ENCODE measurements at regions not wholly inside any gene's neighbourhood (a gene's known extent, or its start where the extent isn't known, plus 50 kb on each side); places are given as distances from the start of the nearest gene placed in this dataset.

DNA sequence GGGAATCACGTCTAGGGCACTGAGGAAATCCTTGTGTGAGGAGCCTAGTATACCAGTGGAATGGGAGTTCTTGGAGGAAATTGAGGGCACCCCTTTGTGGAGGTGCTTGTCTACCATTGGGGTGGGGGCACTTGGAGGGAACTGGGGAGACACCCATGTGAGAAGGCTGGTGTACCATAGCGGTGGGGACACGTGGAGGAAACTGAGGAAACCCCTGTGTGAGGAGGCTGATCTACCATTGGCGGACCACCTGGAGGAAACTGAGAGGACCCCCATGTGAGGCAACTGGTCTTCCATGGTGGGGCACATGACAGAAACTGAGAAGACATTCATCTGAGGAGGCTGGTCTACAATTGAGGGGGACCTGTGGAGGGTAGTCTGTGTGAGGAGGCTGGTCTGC is 164.5 kb downstream of the FBLN2 start:
- H3K27me3 Mint-ChIP-seq (ENCODE audit: low read depth, poor library complexity), result peaks cover 40% of the 10 kb centered on the region
- no peaks in the 10 kb centered on the region for H3K4me1 Mint-ChIP-seq
- TF ChIP-seq, protein P1, sequence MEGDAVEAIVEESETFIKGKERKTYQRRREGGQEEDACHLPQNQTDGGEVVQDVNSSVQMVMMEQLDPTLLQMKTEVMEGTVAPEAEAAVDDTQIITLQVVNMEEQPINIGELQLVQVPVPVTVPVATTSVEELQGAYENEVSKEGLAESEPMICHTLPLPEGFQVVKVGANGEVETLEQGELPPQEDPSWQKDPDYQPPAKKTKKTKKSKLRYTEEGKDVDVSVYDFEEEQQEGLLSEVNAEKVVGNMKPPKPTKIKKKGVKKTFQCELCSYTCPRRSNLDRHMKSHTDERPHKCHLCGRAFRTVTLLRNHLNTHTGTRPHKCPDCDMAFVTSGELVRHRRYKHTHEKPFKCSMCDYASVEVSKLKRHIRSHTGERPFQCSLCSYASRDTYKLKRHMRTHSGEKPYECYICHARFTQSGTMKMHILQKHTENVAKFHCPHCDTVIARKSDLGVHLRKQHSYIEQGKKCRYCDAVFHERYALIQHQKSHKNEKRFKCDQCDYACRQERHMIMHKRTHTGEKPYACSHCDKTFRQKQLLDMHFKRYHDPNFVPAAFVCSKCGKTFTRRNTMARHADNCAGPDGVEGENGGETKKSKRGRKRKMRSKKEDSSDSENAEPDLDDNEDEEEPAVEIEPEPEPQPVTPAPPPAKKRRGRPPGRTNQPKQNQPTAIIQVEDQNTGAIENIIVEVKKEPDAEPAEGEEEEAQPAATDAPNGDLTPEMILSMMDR (IDR thresholded peaks at IDR 0.05), result no peak
- no peak for DNase-seq
- no peak overlapping the region for H3K4me3 Mint-ChIP-seq
- no peak overlapping the region for H3K27ac Mint-ChIP-seq
- H3K9me3 Mint-ChIP-seq, result peaks cover 50% of the 10 kb centered on the region
- no peaks in the 10 kb centered on the region for H3K36me3 Mint-ChIP-seq (ENCODE audit: low read depth)

DNA sequence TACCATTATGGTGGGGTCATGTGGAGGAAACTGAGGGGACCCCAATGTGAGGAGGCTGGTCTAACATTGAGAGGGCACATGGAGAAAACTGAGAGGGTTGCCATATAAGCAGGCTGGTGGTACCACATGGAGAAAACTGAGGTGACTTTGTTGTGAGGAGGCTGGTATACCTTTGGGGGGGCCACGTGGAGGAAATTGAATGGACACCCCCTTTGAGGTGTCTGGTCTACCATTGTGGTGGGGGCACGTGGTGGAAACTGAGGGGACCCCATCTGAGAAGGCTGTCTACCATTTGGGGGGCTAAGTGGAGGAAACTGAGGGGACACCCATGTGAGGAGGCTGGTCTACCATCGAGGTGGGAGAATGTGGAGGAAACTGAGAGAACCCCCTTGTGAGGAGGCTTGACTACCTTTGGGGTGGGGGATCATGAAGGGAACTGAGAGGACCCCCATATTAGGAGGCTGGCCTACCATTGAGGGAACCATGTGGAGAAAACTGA is 163.8 kb downstream of the FBLN2 start:
- Mint-ChIP-seq H3K4me3 (no peak overlapping the region), H3K4me1 (no peaks in the 10 kb centered on the region), H3K9me3 (peaks cover 57% of the 10 kb centered on the region), H3K27ac (no peak overlapping the region), H3K36me3 (ENCODE audit: low read depth) (no peaks in the 10 kb centered on the region), H3K27me3 (ENCODE audit: low read depth, poor library complexity) (peaks cover 41% of the 10 kb centered on the region)
- TF ChIP-seq, protein P1 (IDR thresholded peaks at IDR 0.05), result no peak
- no peak for DNase-seq

DNA sequence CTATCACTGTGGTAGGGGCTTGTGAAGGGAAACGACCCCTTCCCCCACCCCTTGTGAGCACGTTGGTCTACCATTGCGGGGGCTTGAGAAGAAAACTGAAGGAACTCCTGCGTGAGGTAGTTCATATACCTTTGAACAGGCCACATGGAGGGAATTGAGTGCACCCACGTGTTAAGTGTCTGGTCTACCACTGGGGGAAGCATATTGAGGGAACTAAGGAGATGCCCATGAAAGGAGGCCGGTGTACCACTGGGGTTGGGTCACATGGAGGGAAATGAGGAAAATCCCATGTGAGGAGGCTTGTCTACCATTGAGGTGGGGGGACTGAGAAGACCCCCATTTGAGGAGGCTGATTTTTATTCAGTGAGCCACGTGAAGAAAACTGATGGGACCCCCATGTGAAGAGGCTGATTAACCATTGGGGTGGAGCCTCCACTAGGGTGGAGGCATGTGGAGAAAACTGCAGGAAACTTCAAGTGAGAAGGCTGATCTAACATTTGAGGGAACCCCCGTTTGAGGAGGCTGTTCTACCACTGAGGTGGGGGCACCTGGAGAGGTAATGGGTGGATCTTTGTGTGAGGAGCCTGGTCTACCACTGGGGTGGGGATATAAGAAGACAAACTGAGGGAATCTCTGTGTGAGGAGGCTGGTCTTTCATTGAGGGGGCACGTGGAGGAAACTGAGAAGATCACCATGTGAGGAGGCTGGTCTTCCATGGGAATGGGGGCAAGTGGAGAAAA is 163.2 kb downstream of the FBLN2 start:
- no peak overlapping the region for H3K4me3 Mint-ChIP-seq
- H3K27me3 Mint-ChIP-seq (ENCODE audit: low read depth, poor library complexity), result peaks cover 45% of the 10 kb centered on the region
- no peaks in the 10 kb centered on the region for H3K36me3 Mint-ChIP-seq (ENCODE audit: low read depth)
- peaks cover 63% of the 10 kb centered on the region for H3K9me3 Mint-ChIP-seq
- TF ChIP-seq, protein P1 (IDR thresholded peaks at IDR 0.05), result no peak
- DNase-seq, result no peak
- no peaks in the 10 kb centered on the region for H3K4me1 Mint-ChIP-seq
- no peak overlapping the region for H3K27ac Mint-ChIP-seq

DNA sequence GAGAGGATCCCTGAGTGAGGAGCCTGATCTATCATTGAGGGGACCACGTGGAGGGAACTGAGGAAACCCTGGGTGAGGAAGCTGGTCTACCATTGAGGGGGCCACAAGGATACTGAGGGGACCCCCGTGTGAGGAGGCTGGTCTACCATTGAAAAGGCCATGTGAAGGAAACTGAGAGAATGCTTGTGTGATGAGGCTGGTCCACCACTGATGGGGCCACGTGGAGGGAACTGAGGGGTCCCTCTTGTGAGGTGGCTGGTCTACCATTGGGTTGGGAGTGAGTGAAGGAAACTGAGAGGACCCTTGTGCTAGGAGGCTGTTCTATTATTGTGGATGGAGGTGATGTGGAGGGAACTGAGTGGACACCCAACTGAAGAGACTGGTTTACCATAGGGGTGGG is 161.3 kb downstream of the FBLN2 start:
- Mint-ChIP-seq H3K9me3 (peaks cover 79% of the 10 kb centered on the region), H3K4me3 (no peak overlapping the region), H3K4me1 (no peaks in the 10 kb centered on the region), H3K36me3 (ENCODE audit: low read depth) (no peaks in the 10 kb centered on the region), H3K27ac (no peak overlapping the region), H3K27me3 (ENCODE audit: low read depth, poor library complexity) (peaks cover 47% of the 10 kb centered on the region)
- DNase-seq, result no peak
- TF ChIP-seq, protein P1 (IDR thresholded peaks at IDR 0.05), result no peak

DNA sequence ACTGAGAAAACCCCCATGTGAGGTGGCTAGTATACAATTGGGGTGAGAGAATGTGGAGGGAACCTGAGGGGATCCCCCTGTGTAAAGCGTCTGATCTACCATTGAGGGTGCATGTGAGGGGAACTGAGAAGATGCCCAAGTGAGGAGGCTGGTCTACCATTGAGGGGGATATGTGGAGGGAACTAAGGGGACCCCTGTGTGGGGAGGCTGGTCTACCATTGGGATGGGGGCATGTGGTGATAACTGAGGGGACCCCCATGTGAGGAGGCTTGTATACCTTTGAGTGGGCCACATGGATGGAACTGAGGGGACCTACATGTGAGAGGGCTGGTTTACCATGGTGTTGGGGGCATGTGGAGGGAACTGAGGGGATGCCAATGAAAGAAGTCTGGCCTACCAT is 160.8 kb downstream of the FBLN2 start:
- no peak overlapping the region for H3K4me3 Mint-ChIP-seq
- H3K36me3 Mint-ChIP-seq (ENCODE audit: low read depth), result no peaks in the 10 kb centered on the region
- H3K27me3 Mint-ChIP-seq (ENCODE audit: low read depth, poor library complexity), result peaks cover 46% of the 10 kb centered on the region
- no peak for DNase-seq
- TF ChIP-seq, protein P1 (IDR thresholded peaks at IDR 0.05), result no peak
- H3K27ac Mint-ChIP-seq, result no peak overlapping the region
- H3K9me3 Mint-ChIP-seq, result peaks cover 85% of the 10 kb centered on the region
- no peaks in the 10 kb centered on the region for H3K4me1 Mint-ChIP-seq
